Adrenal gland (tissue), 5 donors: ENCODE measurements at regions not wholly inside any gene's neighbourhood (a gene's known extent, or its start where the extent isn't known, plus 50 kb on each side); places are given as distances from the start of the nearest gene placed in this dataset.

Source experiments
- CTCF ChIP-seq, 6 experiments: fragments of 450-650 bp in 4 of 6; fragments of 200-600 bp in 2 of 6; sonication (generic) in 1 of 6; IDR thresholded peaks; 1 replicate in 5 of 6; 2 replicates in 1 of 6; pipeline versions ENCODE4 v1.5.1 to v1.8.0; 2016 to 2021; ENCODE audit warnings: antibody characterized with exemption in 6 of 6, mild to moderate bottlenecking in 2 of 6, moderate library complexity in 1 of 6
- POLR2A ChIP-seq, 2 donors: fragments of 450-650 bp; IDR thresholded peaks; one replicate each; pipeline ENCODE4 v1.6.1; 2017; ENCODE audit warnings: antibody characterized with exemption in 2 of 2, mild to moderate bottlenecking in 2 of 2, moderate library complexity in 1 of 2
- donor health status: DM: no; HTN: no; CAD: no.

GRCh38 chr2:149877913-149878312 lies 290.3 kb upstream of the MMADHC start:
- TF ChIP-seq POLR2A (IDR thresholded peaks at IDR 0.05) (no peak), CTCF (IDR thresholded peaks at IDR 0.05) (no peak)
